M059J (cell line): ENCODE measurements at regions not wholly inside any gene's neighbourhood (a gene's known extent, or its start where the extent isn't known, plus 50 kb on each side); places are given as distances from the start of the nearest gene placed in this dataset.
"Not testable (repeated sequence)": the region's sequence is repeated elsewhere in the genome, so short reads cannot be mapped to it uniquely, and the experiment has no call there.

ENCODE experiments used
- DNase-seq: peaks from one replicate; pipeline ENCODE4 v3.0.0-alpha.2; 2012; ENCODE audit warnings: low read depth

- DNase-seq = no peak
Measured at GRCh38 chr19:56894626-56895025, 54.1 kb upstream of the PEG3 start.

DNA sequence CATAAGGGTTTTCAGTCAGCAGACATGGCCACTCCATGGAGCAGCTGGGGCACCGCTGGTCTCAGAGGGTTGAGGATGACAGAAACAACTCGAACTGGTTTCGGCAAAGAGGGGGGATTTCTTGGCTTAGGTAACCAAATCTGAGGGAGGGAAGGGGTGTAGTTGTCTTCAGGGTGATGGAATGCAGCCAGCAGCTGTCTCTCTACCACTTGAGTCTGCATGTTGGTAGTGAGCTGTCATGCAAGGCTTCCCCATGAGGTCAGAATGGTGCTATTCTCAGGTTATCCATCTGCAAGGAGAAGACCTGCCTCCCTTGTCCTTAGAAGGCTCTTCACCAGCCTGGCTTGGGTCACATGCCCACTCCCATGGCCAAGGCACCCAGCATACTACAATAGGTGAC, 55.6 kb upstream of the PEG3 start:
- no peak for DNase-seq

DNA sequence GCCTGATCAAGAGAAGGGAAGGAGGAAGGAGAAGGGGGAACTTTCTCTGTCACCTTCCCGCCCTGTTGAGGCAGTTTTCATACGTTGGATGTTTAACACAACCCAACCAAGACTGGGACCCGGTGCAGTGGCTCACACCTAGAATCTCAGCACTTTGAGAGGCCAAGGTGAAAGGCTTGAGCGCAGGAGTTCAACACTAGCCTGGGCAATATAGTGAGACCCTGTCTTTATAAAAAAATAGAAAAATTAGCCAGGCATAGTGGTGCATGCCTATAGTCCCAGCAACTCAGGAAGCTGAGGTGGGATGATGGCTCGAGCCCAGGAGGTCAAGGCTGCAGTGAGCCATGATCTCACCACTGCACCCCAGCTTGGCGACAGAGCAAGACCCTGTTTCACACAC, 59.4 kb upstream of the PEG3 start:
- DNase-seq = no peak

- DNase-seq = no peak
Measured at GRCh38 chr19:56900573-56901097, 60.1 kb upstream of the PEG3 start.

DNA sequence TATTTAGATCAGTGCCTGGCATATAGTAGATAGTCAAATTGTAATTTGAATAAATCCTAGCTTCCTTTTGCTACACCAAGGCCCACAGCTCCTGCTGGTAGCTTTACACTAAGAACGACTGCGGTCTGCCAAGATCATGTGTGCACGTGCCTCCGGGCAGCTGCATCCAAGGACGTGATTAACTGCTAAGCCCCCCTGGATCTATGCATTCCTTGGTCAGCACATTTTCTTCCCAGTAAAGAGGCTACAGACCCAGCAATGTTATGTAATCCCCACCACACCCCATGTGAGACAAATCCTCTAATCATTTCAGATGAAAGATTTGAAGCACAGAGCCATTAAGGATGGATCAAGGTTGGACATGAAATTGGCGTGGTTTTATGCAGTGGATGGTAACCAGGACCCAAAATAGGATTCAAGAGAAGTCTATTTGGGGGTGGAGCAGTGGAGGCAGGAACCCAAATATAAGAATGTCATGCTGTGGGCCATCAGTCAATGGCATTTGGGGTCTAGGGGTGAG, 65.2 kb upstream of the PEG3 start:
- DNase-seq = no peak

GRCh38 chr19:56912401-56913112, 72.0 kb upstream of the PEG3 start:
- no peak for DNase-seq

DNA sequence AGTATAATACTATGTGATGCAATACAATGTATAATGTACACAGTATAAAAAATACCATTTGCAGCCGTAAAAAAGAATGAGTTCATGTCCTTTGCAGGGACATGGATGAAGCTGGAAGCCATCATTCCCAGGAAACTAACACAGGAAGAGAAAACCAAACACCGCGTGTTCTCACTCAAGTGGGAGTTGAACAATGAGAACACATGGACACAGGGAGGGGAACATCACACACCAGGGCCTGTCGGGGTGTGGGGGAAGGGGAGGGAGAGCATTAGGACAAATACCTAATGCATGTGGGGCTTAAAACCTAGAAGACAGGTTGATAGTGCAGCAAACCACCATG, 72.6 kb upstream of the PEG3 start:
- DNase-seq = not testable (repeated sequence)

GRCh38 chr19:56916528-56916927, 76.0 kb upstream of the PEG3 start:
- DNase-seq = no peak

DNA sequence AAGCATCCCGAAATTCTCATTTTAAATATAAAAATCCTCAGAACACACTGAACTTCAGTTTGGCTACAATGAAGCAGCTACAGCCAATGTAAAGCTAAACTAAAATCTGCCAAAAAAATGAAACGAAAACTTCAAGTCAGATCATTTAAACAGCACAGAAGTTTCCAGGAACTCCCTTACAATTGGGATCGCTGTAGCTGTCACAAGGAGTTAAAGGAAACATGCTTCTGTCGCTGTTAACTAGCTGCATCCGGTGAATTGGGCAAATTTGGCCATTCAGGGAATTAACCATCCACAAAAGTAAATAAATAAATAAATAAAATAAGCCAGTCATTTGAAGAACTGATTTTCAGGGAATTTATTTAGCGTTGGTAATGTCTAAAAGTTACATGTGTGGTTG, 77.0 kb upstream of the PEG3 start:
- no peak for DNase-seq

DNA sequence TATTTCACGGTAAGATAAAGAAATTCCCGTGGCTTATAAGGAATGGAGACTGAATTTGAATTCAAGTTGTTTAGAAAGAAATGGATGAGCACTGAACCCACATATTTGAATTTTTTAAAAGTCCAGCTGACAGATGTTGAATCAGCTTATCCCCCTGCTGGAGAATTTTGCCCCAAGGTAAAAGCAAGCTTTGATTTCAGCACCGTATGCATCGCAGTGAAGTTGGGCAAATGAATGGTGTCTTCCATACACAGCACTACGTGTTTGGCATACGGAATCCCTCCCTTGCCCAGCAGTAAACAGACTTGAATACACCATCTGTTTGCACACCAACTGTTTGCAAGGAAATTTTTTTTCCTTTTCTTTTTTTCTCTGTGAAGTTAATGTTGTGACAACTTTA, 77.5 kb upstream of the PEG3 start:
- no peak for DNase-seq

GRCh38 chr19:56918682-56919307, 78.3 kb upstream of the PEG3 start:
- DNase-seq = no peak

GRCh38 chr19:56919308-56919995, 78.9 kb upstream of the PEG3 start:
- DNase-seq = no peak

DNA sequence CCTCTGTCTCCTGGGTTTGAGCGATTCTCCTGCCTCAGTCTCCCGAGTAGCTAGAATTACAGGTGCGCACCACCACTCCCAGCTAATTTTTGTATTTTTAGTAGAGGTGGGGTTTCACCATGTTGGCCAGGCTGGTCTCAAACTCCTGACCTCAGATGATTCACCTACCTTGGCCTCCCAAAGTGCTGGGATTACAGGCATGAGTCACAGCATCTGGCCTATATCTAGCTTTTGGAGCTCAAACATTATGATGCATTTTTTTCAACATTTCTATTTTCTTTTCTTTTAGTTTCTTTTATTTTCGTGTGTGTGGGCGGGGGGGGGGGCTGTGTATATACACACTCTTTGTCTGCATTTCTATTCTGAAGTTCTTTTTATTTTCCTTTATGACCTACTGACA, 85.6 kb upstream of the PEG3 start:
- DNase-seq = peak; percentile 76

DNA sequence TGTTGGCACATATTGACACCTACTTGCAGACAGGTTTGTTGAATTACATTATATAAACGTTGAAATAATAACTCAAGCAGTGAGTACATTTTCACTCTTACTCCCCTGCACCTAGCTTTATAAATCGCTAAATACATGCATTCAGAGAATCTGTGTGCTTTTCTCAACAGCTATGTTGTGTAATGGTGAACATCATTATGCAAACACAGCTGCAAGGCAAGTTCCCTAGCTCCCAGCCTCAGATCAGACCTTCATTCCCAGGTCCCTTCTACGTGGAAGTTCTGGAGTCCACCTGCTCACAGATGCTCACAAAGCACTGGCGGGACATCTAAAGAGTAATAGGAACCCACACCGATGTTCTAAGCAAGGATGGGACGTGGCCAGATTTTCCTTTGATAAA, 86.8 kb upstream of the PEG3 start:
- DNase-seq = no peak

GRCh38 chr19:56927791-56928207, 87.3 kb upstream of the PEG3 start:
- peak; percentile 97 for DNase-seq

- no peak for DNase-seq
Measured at GRCh38 chr19:56930647-56931535, 90.4 kb upstream of the PEG3 start.

DNA sequence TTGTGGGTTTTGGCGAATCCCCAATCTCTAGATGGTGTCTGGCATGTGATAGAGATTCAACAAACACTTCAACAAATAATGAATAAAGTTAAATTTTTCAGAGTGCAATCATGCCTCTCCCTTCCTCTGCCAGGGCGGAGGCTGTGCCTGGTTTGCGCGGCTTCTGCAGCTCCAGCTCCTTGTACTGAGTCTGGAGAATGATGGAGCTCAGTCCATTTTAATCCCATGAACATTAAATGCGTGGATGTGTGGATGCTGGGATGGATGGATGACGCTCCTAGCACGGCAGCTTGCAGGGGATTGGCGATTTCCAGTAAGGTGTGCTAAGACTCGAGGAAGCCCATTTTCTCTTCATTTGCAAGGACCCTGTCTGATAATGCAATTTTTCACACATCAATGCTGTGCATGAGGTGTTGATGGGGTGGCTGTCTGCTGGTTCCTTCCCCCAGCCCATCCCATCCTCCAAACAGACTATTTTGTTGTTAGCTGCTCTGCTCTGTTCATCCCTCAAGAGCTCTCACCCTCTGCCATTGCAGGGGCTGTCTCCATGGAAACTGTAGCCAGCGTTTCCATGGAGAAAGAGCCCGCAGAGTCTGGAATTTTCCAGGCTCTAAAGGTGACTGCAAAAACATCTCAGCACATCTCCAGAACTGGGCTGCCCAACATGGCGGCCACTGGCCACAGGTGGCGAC, 92.6 kb upstream of the PEG3 start:
- DNase-seq = no peak

DNA sequence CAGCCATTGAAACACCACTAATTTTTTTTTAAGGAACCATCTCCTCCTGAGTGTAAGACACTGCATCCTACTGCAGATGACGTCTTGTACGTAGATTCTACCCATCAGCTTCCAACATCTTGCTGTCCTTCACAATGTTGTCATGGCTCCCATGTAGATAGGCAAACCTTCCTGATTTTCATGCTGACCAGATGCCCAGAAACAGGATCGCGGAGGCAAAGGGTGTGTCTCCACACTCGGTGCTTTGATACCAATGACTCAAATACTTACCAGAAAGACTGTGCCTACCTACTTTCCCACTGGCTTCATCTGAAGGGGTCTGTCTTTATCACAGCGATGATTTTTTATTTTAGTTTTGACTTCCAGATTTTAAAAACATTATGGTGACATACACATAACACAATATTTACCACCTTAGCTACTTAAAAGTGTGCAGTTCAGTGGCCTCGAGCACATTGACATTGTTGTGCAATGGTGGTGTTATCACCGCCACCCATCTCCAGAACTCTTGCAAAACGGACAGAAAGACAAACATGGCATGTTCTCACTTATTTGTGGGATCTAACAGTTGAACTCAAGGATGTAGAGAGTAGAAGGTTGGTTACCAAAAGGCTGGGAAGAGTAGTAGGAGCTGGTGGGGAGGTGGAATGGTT, 94.0 kb upstream of the PEG3 start:
- no peak for DNase-seq

GRCh38 chr19:56939951-56940350, 99.4 kb upstream of the PEG3 start:
- DNase-seq = no peak

GRCh38 chr19:56942756-56943155, 102.2 kb upstream of the PEG3 start:
- DNase-seq = no peak

DNA sequence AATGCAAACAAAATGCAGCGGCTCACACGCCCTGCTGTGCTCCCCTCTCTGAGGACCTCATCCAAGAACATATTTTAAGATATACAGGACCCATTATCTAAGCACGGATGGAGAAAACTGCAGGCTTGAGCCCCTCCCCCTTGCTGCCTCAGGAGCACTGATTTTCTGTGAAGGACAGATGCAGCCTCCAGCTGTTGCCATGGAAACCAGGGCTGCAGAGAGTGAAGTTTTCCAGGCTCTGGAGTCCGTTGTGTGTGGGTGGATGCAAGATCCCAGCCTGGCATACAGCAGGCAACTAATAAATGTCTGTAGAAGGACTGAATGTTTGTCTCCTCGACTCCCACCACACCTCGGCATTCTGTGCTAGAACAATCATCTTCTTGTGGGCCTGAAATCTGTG, 105.6 kb upstream of the PEG3 start:
- no peak for DNase-seq
